H1 (cell line): ENCODE measurements at regions not wholly inside any gene's neighbourhood (a gene's known extent, or its start where the extent isn't known, plus 50 kb on each side); places are given as distances from the start of the nearest gene placed in this dataset.

ENCODE experiments used
- CEBPB ChIP-seq: IDR thresholded peaks from 2 replicates; pipeline ENCODE4 v1.6.1; 2012; ENCODE audit warnings: low read depth, low read length
- EZH2 ChIP-seq: fragments of 200-600 bp; sonication (generic); IDR thresholded peaks from 2 replicates; pipeline ENCODE4 v1.7.1; 2012; ENCODE audit warnings: low read depth, mild to moderate bottlenecking, moderate library complexity, low read length, inconsistent platforms; ENCODE audit not compliant: severe bottlenecking
- FOSL1 ChIP-seq: IDR thresholded peaks from 2 replicates; pipeline ENCODE4 v1.6.1; 2011; ENCODE audit warnings: mild to moderate bottlenecking, low read depth, low read length, moderate library complexity; ENCODE audit not compliant: insufficient read depth
- GTF2F1 ChIP-seq: IDR thresholded peaks from 2 replicates; pipeline ENCODE4 v1.6.1; 2012; ENCODE audit warnings: low read depth, low read length, improper control_type of control experiment, borderline replicate concordance
- HDAC2 ChIP-seq, 2 experiments: fragments of 300-600 bp in 1 of 2; sonication (generic) in 1 of 2; IDR thresholded peaks; 2 replicates each; pipeline ENCODE4 v1.6.1; 2011 to 2012; ENCODE audit warnings: low read depth in 2 of 2, low read length in 2 of 2, mild to moderate bottlenecking in 2 of 2, moderate library complexity in 2 of 2, borderline replicate concordance in 1 of 2, inconsistent platforms in 1 of 2
- JUN ChIP-seq: IDR thresholded peaks from 2 replicates; pipeline ENCODE4 v1.6.1; 2011; ENCODE audit warnings: low read depth, mild to moderate bottlenecking, improper control_type of control experiment, low read length
- PHF8 ChIP-seq: fragments of 200-600 bp; sonication (generic); conservative IDR thresholded peaks from 2 replicates; pipeline ENCODE4 v1.7.1; 2012; ENCODE audit warnings: low read depth, mild to moderate bottlenecking, inconsistent platforms, low read length, moderate library complexity
- POLR2A ChIP-seq, 2 experiments: IDR thresholded peaks; 1 replicate in 1 of 2; 2 replicates in 1 of 2; pipeline ENCODE4 v1.6.1; 2011; ENCODE audit warnings: low read depth in 2 of 2, low read length in 2 of 2, mild to moderate bottlenecking in 2 of 2; ENCODE audit errors: control extremely low read depth in 1 of 2
- POU5F1 ChIP-seq: IDR thresholded peaks from 2 replicates; pipeline ENCODE4 v1.6.1; 2011; ENCODE audit warnings: low read depth, mild to moderate bottlenecking, low read length, moderate library complexity
- RAD21 ChIP-seq, 2 experiments: IDR thresholded peaks in 1 of 2; conservative IDR thresholded peaks in 1 of 2; 2 replicates each; pipeline ENCODE4 v1.6.1; 2011; ENCODE audit warnings: low read depth in 2 of 2, low read length in 2 of 2, improper control_type of control experiment in 1 of 2, inconsistent platforms in 1 of 2, mild to moderate bottlenecking in 1 of 2, moderate library complexity in 1 of 2
- TEAD4 ChIP-seq: IDR thresholded peaks from 2 replicates; pipeline ENCODE4 v1.6.1; 2012; ENCODE audit warnings: low read depth, low read length, inconsistent platforms, mixed read lengths
- ZNF274 ChIP-seq: IDR thresholded peaks from 2 replicates; pipeline ENCODE4 v1.7.0; 2012; ENCODE audit warnings: low read length, borderline replicate concordance; ENCODE audit errors: extremely low read depth
- TF ChIP-seq, protein P1 (sequence below): IDR thresholded peaks from 2 replicates; pipeline ENCODE4 v1.6.1; 2012; ENCODE audit warnings: inconsistent platforms
- TF ChIP-seq, protein P2 (sequence below), 3 experiments: IDR thresholded peaks; 1 replicate in 2 of 3; 2 replicates in 1 of 3; pipeline versions ENCODE4 v1.5.1 to v1.6.1; 2011; ENCODE audit warnings: low read length in 3 of 3, mild to moderate bottlenecking in 3 of 3, inconsistent platforms in 2 of 3, low read depth in 1 of 3, moderate library complexity in 1 of 3; ENCODE audit not compliant: insufficient read depth in 1 of 3; ENCODE audit errors: control extremely low read depth in 1 of 3

DNA sequence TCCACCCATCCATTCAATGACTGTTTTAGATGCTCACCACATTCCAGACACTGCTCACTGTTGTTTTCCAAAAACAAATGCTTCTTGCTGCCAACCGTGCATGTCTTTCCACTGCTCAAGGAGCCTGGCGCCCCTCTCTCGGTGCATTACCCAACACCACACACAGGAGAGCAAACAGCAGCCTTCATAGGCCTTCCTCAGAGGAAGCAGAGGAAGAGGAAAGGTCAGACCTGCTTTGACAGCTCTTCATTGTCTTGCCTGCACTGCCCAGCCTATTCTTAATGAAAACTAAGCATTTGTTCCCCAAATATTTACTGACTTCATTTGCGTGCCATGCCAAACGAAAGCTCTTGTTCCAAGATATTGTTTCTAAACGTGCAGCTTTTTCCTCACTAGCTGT, 1129.2 kb downstream of the TBC1D22A start:
- TF ChIP-seq CEBPB (no peak), EZH2 (no peak), FOSL1 (no peak), RAD21 (IDR thresholded peaks at IDR 0.05 in 1 of 2, conservative IDR thresholded peaks at IDR 0.05 in 1 of 2; ENCODE audit: low read depth in 2 of 2, low read length in 2 of 2) (no peak), ZNF274 (no peak), JUN (no peak), HDAC2 (IDR thresholded peaks at IDR 0.05; ENCODE audit: borderline replicate concordance in 1 of 2, low read depth in 2 of 2, low read length in 2 of 2) (no peak), TEAD4 (no peak), POU5F1 (no peak), POLR2A (IDR thresholded peaks at IDR 0.05; ENCODE audit: control extremely low read depth in 1 of 2, low read depth in 2 of 2, low read length in 2 of 2) (no peak), PHF8 (no peak), GTF2F1 (no peak)
- TF ChIP-seq, protein P1, sequence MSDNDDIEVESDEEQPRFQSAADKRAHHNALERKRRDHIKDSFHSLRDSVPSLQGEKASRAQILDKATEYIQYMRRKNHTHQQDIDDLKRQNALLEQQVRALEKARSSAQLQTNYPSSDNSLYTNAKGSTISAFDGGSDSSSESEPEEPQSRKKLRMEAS: no peak
- TF ChIP-seq, protein P2, sequence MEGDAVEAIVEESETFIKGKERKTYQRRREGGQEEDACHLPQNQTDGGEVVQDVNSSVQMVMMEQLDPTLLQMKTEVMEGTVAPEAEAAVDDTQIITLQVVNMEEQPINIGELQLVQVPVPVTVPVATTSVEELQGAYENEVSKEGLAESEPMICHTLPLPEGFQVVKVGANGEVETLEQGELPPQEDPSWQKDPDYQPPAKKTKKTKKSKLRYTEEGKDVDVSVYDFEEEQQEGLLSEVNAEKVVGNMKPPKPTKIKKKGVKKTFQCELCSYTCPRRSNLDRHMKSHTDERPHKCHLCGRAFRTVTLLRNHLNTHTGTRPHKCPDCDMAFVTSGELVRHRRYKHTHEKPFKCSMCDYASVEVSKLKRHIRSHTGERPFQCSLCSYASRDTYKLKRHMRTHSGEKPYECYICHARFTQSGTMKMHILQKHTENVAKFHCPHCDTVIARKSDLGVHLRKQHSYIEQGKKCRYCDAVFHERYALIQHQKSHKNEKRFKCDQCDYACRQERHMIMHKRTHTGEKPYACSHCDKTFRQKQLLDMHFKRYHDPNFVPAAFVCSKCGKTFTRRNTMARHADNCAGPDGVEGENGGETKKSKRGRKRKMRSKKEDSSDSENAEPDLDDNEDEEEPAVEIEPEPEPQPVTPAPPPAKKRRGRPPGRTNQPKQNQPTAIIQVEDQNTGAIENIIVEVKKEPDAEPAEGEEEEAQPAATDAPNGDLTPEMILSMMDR (IDR thresholded peaks at IDR 0.05; ENCODE audit: control extremely low read depth in 1 of 3, insufficient read depth in 1 of 3, low read depth in 1 of 3, low read length in 3 of 3): no peak
